ENCODE measurements at regions not wholly inside any gene's neighbourhood (a gene's known extent, or its start where the extent isn't known, plus 50 kb on each side); places are given as distances from the start of the nearest gene placed in this dataset.

- TF ChIP-seq, protein P1, sequence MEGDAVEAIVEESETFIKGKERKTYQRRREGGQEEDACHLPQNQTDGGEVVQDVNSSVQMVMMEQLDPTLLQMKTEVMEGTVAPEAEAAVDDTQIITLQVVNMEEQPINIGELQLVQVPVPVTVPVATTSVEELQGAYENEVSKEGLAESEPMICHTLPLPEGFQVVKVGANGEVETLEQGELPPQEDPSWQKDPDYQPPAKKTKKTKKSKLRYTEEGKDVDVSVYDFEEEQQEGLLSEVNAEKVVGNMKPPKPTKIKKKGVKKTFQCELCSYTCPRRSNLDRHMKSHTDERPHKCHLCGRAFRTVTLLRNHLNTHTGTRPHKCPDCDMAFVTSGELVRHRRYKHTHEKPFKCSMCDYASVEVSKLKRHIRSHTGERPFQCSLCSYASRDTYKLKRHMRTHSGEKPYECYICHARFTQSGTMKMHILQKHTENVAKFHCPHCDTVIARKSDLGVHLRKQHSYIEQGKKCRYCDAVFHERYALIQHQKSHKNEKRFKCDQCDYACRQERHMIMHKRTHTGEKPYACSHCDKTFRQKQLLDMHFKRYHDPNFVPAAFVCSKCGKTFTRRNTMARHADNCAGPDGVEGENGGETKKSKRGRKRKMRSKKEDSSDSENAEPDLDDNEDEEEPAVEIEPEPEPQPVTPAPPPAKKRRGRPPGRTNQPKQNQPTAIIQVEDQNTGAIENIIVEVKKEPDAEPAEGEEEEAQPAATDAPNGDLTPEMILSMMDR (IDR thresholded peaks at IDR 0.05; ENCODE audit: extremely low read depth in 1 of 2, insufficient read depth in 1 of 2, low read depth in 1 of 2, low read length in 2 of 2) = no peak
- TF ChIP-seq, protein P2, sequence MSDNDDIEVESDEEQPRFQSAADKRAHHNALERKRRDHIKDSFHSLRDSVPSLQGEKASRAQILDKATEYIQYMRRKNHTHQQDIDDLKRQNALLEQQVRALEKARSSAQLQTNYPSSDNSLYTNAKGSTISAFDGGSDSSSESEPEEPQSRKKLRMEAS (IDR thresholded peaks at IDR 0.05; ENCODE audit: insufficient read depth, insufficient read length) = no peak
- TF ChIP-seq POLR2A (IDR thresholded peaks at IDR 0.05; ENCODE audit: low read depth, low read length) (no peak), EZH2 (IDR thresholded peaks at IDR 0.05; ENCODE audit: borderline replicate concordance, low read depth, low read length, severe bottlenecking) (no peak), POLR2AphosphoS5 (IDR thresholded peaks at IDR 0.05; ENCODE audit: insufficient read depth, low read depth, low read length) (no peak), GATA2 (IDR thresholded peaks at IDR 0.05; ENCODE audit: insufficient read depth, insufficient read length, low read depth, low read length) (no peak)
Observed at GRCh38 chr11:97973352-97973857, 1047.3 kb upstream of the CNTN5 start.

All from endothelial cell of umbilical vein (primary cell).